ENCODE measurements at regions not wholly inside any gene's neighbourhood (a gene's known extent, or its start where the extent isn't known, plus 50 kb on each side); places are given as distances from the start of the nearest gene placed in this dataset.
"Not testable (repeated sequence)": the region's sequence is repeated elsewhere in the genome, so short reads cannot be mapped to it uniquely, and the experiment has no call there.

DNA sequence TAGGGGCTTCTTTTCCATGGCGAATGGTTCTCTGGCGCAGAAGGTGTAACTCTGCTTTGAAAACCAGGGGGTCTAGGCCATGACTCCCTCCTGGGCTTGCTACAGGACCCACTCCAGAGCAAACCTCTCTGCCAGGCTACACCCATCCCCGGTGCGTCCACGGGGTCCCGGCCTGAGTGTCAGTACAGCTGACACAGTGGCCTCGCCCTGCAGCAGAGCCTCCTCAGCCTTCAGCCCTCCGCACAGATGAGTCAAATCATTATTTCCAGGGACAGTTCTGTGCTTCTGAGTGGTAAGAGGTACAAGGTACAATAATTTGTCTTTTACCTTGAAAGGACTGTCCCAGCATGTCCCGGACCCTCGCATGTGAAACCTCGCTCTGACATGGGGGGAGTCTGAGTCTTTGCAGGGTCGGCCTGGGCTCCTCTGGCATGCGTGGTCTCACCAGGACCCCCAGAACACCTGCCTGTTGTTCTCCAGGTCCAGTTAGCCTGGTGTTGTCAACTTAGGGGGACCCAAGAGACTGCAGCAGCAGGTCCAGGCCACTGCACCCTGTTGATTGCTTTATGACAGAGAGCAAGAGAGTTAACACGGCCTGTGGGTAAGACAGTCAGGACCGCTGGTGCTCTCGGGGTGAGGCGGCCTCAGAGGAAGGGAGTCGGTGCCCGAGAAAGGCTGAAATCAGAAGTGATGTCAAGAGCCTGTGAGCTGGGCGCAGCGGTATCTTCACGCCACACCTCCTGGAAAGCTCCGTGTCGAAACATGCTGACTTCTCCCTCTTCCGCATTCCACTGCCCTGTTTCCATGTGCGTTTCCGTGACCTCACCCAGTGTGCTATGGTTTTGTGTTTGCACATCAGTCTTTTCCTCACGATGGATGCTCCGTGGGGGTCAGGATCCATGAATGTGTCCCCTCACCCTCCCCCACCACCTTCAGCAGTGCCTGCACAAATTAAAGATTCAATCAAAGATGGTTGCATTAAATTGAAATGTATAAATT lies 340.1 kb downstream of the EIPR1 start:
- Histone ChIP-seq H3K9me3 (no peaks in the 10 kb centered on the region), H3K4me1 (no peaks in the 10 kb centered on the region), H3K27me3 (ENCODE audit: low read depth) (no peaks in the 10 kb centered on the region), H3K36me3 (replicated peaks) (no peaks in the 10 kb centered on the region), H3K4me3 (no peak overlapping the region)
- in situ Hi-C loops (cut with MboI; ENCODE audit: low sequenced_read_pairs) = no loop called here
- DNase-seq (ENCODE audit: low spot score in 2 of 2) = no peak

- H3K4me1 ChIP-seq = no peaks in the 10 kb centered on the region
- in situ Hi-C loops (cut with MboI; ENCODE audit: low sequenced_read_pairs) = no loop called here
- no peaks in the 10 kb centered on the region for H3K27me3 ChIP-seq (ENCODE audit: low read depth)
- H3K4me3 ChIP-seq = no peak overlapping the region
- no peaks in the 10 kb centered on the region for H3K9me3 ChIP-seq
- no peaks in the 10 kb centered on the region for H3K36me3 ChIP-seq (replicated peaks)
- DNase-seq (ENCODE audit: low spot score in 2 of 2) = no peak
These were observed 341.0 kb downstream of the EIPR1 start for GRCh38 chr2:3036432-3037125.

GRCh38 chr2:3035385-3036050 lies 342.1 kb downstream of the EIPR1 start:
- H3K9me3 ChIP-seq = no peaks in the 10 kb centered on the region
- DNase-seq (ENCODE audit: low spot score in 2 of 2) = no peak
- H3K4me3 ChIP-seq = no peak overlapping the region
- H3K36me3 ChIP-seq (replicated peaks) = no peaks in the 10 kb centered on the region
- in situ Hi-C loops (cut with MboI; ENCODE audit: low sequenced_read_pairs) = no loop called here
- no peaks in the 10 kb centered on the region for H3K27me3 ChIP-seq (ENCODE audit: low read depth)
- H3K4me1 ChIP-seq = no peaks in the 10 kb centered on the region

DNA sequence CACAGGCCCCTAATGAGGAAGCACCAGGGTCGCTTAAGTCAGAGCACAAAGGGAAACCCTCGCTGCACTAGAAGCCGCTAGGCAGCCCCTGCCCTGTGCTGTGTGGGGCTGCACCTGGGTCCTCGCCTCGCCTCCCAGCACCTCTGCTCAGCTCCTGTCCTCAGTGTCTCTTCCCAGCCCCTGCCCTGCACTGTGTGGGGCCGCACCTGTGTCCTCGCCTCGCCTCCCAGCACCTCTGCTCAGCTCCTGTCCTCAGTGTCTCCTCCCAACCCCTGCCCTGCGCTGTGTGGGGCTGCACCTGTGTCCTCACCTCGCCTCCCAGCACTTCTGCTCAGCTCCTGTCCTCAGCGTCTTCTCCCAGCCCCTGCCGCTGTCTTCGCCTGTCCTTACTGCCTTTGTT lies 342.8 kb downstream of the EIPR1 start:
- Histone ChIP-seq H3K4me3 (no peak overlapping the region), H3K27me3 (ENCODE audit: low read depth) (no peaks in the 10 kb centered on the region), H3K9me3 (no peaks in the 10 kb centered on the region), H3K36me3 (replicated peaks) (no peaks in the 10 kb centered on the region), H3K4me1 (no peaks in the 10 kb centered on the region)
- DNase-seq (ENCODE audit: low spot score in 2 of 2) = no peak
- in situ Hi-C loops (cut with MboI; ENCODE audit: low sequenced_read_pairs) = no loop called here

- Histone ChIP-seq H3K4me1 (no peaks in the 10 kb centered on the region), H3K9me3 (no peaks in the 10 kb centered on the region), H3K27me3 (ENCODE audit: low read depth) (no peaks in the 10 kb centered on the region), H3K36me3 (replicated peaks) (no peaks in the 10 kb centered on the region), H3K4me3 (no peak overlapping the region)
- in situ Hi-C loops (cut with MboI; ENCODE audit: low sequenced_read_pairs) = no loop called here
- DNase-seq (ENCODE audit: low spot score in 2 of 2) = no peak
These were observed 343.2 kb downstream of the EIPR1 start for GRCh38 chr2:3034396-3034795.

DNA sequence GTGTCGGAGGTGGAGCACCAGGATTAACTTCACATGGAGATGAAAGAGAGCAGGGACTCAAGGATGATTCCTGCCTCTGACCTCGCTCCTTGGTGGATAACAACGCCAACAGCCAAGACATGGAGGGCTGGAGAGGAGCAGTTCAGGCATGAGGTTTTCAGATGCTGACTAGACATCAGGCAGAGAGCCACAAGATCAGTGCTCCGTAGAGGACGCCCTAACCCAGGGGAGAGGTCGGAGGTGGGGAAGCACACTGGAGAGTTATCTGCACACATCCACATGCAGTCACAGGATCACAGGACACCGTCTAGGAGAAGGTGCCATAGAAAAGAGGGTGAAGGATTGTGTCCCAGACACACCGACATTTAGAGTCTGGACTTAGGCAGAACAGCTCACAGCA lies 344.3 kb downstream of the EIPR1 start:
- no peaks in the 10 kb centered on the region for H3K4me1 ChIP-seq
- no peaks in the 10 kb centered on the region for H3K27me3 ChIP-seq (ENCODE audit: low read depth)

GRCh38 chr2:3030791-3031190 lies 346.8 kb downstream of the EIPR1 start:
- DNase-seq (ENCODE audit: low spot score in 2 of 2); H3K27me3 ChIP-seq (ENCODE audit: low read depth); H3K36me3 ChIP-seq (replicated peaks); H3K9me3 ChIP-seq; H3K4me3 ChIP-seq; H3K4me1 ChIP-seq; in situ Hi-C loops (cut with MboI; ENCODE audit: low sequenced_read_pairs): not testable (repeated sequence)

More for the DNA sequence above, 344.3 kb downstream of the EIPR1 start:
- DNase-seq (ENCODE audit: low spot score in 2 of 2) = no peak
- in situ Hi-C loops (cut with MboI; ENCODE audit: low sequenced_read_pairs) = no loop called here
- Histone ChIP-seq H3K9me3 (no peaks in the 10 kb centered on the region), H3K4me3 (no peak overlapping the region), H3K36me3 (replicated peaks) (no peaks in the 10 kb centered on the region)

- Histone ChIP-seq H3K9me3 (no peaks in the 10 kb centered on the region), H3K4me3 (no peak overlapping the region), H3K4me1 (no peaks in the 10 kb centered on the region), H3K36me3 (replicated peaks) (no peaks in the 10 kb centered on the region), H3K27me3 (ENCODE audit: low read depth) (no peaks in the 10 kb centered on the region)
- DNase-seq (ENCODE audit: low spot score in 2 of 2) = no peak
- in situ Hi-C loops (cut with MboI; ENCODE audit: low sequenced_read_pairs) = no loop called here
These were observed 351.6 kb downstream of the EIPR1 start for GRCh38 chr2:3025984-3026383.

DNA sequence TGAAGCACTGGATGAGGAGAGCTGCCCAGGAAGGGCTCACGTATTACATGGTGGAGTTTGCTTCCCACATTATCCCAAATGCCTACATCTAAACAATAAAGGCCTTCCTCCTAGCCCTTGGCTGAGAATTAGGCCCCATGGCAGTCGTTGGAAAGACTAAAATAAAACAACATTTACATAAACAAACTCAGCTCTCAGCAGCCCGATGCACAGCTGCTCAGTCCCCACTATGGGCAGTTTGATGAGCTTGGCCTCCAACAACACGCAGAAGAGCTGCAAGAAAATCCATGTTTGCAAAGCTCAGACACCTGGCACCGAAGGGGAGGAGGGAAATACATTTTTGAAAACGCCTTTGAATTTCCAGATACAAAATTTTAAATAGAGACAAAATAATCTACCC lies 352.4 kb downstream of the EIPR1 start:
- in situ Hi-C loops (cut with MboI; ENCODE audit: low sequenced_read_pairs) = no loop called here
- no peak overlapping the region for H3K4me3 ChIP-seq
- no peaks in the 10 kb centered on the region for H3K27me3 ChIP-seq (ENCODE audit: low read depth)
- H3K36me3 ChIP-seq (replicated peaks) = no peaks in the 10 kb centered on the region
- no peak for DNase-seq (ENCODE audit: low spot score in 2 of 2)
- H3K9me3 ChIP-seq = no peaks in the 10 kb centered on the region
- no peaks in the 10 kb centered on the region for H3K4me1 ChIP-seq

- H3K27me3 ChIP-seq (ENCODE audit: low read depth) = no peaks in the 10 kb centered on the region
- H3K36me3 ChIP-seq (replicated peaks) = no peaks in the 10 kb centered on the region
- H3K4me3 ChIP-seq = no peak overlapping the region
- no peaks in the 10 kb centered on the region for H3K4me1 ChIP-seq
- DNase-seq (ENCODE audit: low spot score in 2 of 2) = no peak
- H3K9me3 ChIP-seq = no peaks in the 10 kb centered on the region
- in situ Hi-C loops (cut with MboI; ENCODE audit: low sequenced_read_pairs) = no loop called here
These were observed 353.1 kb downstream of the EIPR1 start for GRCh38 chr2:3024401-3024935.

GRCh38 chr2:3023531-3023930 lies 354.1 kb downstream of the EIPR1 start:
- no peak for DNase-seq (ENCODE audit: low spot score in 2 of 2)
- H3K27me3 ChIP-seq (ENCODE audit: low read depth) = no peaks in the 10 kb centered on the region
- in situ Hi-C loops (cut with MboI; ENCODE audit: low sequenced_read_pairs) = no loop called here
- no peaks in the 10 kb centered on the region for H3K9me3 ChIP-seq
- no peaks in the 10 kb centered on the region for H3K4me1 ChIP-seq
- no peak overlapping the region for H3K4me3 ChIP-seq
- no peaks in the 10 kb centered on the region for H3K36me3 ChIP-seq (replicated peaks)

DNA sequence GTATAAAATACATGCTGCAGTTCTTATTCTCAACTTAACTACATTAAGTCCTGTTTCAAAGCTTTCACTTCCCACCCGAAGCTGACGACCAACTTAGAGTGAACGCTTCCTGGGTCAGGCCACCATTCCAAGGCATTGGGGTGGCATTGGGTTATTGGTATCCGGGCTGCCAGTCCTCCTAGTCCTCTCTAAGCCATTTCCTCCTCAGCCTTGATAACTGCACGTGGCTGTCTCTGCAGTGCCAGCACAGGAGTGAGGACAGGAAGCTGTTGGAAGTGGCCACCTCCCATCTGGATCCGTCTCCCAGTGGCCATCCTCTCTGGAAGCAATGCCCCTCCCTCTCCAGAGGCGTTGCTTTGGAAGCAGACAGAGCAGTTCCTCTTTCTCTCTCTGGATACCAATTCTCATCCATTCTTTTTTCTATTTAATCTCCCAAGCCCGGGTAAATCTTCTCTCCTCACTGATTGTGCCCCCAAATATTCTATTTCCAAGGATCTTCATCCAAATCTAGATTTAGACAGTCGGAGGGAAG lies 354.7 kb downstream of the EIPR1 start:
- Histone ChIP-seq H3K27me3 (ENCODE audit: low read depth) (no peaks in the 10 kb centered on the region), H3K36me3 (replicated peaks) (no peaks in the 10 kb centered on the region), H3K4me3 (no peak overlapping the region), H3K9me3 (no peaks in the 10 kb centered on the region), H3K4me1 (no peaks in the 10 kb centered on the region)
- no peak for DNase-seq (ENCODE audit: low spot score in 2 of 2)
- in situ Hi-C loops (cut with MboI; ENCODE audit: low sequenced_read_pairs) = no loop called here

GRCh38 chr2:3021720-3022119 lies 355.9 kb downstream of the EIPR1 start:
- Histone ChIP-seq H3K4me3 (no peak overlapping the region), H3K9me3 (peaks cover under 1% of the 10 kb centered on the region; the same call in 1 of the 2 replicates), H3K27me3 (ENCODE audit: low read depth) (no peaks in the 10 kb centered on the region), H3K4me1 (no peaks in the 10 kb centered on the region), H3K36me3 (replicated peaks) (no peaks in the 10 kb centered on the region)
- no peak for DNase-seq (ENCODE audit: low spot score in 2 of 2)
- in situ Hi-C loops (cut with MboI; ENCODE audit: low sequenced_read_pairs) = no loop called here
